ENCODE measurements at regions not wholly inside any gene's neighbourhood (a gene's known extent, or its start where the extent isn't known, plus 50 kb on each side); places are given as distances from the start of the nearest gene placed in this dataset.

DNA sequence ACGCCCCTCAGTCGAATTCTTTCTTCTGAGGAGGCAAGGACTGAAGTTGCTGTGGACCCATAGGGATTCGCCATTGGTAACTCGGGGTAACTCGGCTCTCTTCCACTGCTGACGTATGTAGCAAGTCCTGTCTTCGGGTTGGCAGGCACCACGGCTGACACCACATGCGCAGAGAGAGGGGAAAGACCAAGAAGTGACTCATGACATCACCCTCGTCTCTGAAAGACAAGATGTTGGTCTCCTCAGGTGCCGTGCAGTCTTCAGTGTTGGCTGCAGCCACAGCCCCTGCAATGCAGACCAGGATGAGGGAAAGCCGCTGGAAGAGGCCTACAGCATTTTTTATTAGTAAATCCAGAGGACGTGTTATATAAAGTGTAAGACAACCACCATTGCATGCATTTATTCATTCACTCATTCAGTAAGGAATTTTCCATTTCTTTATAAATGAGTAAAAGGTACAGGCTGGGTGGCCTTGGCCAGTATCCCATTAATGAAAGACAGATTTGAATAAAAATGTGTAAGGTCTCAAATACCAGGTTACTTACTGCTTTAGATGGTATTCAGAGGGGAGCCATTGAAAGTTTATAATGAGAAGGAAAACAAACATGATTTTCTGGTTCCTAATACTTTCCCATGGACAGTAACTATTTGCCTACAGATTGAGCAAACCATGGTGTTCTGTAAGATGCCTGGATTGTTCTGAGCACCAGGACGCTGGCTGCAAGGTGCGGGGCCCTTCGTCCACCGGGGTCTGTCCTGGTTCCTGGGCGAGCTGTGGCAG, 50.7 kb upstream of the IRF2BP2 start:
- intact Hi-C loops (cut with DNase I; ENCODE audit: low total_unique reads) = no loop called here
- DNase-seq (ENCODE audit: low spot score in 2 of 2) = no peak
- 86 to 90% methylated on average over 17 to 18 of the region's 18 CpGs for WGBS, 2 donors
- TF ChIP-seq, protein P1, sequence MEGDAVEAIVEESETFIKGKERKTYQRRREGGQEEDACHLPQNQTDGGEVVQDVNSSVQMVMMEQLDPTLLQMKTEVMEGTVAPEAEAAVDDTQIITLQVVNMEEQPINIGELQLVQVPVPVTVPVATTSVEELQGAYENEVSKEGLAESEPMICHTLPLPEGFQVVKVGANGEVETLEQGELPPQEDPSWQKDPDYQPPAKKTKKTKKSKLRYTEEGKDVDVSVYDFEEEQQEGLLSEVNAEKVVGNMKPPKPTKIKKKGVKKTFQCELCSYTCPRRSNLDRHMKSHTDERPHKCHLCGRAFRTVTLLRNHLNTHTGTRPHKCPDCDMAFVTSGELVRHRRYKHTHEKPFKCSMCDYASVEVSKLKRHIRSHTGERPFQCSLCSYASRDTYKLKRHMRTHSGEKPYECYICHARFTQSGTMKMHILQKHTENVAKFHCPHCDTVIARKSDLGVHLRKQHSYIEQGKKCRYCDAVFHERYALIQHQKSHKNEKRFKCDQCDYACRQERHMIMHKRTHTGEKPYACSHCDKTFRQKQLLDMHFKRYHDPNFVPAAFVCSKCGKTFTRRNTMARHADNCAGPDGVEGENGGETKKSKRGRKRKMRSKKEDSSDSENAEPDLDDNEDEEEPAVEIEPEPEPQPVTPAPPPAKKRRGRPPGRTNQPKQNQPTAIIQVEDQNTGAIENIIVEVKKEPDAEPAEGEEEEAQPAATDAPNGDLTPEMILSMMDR (IDR thresholded peaks at IDR 0.05) = no peak
- no peak overlapping the region for H3K4me3 ChIP-seq (ENCODE audit: low read depth, poor library complexity, severe bottlenecking)
